VCaP (cell line): ENCODE measurements at regions not wholly inside any gene's neighbourhood (a gene's known extent, or its start where the extent isn't known, plus 50 kb on each side); places are given as distances from the start of the nearest gene placed in this dataset.
A peak's percentile ranks its signal among the peaks of the same experiment; 100 is the strongest.

Source experiments
- H3K27ac ChIP-seq: fragments of 450-650 bp; 2 replicates; pipeline ENCODE4 v1.5.1; 2017
- CTCF ChIP-seq: fragments of 450-650 bp; conservative IDR thresholded peaks from 2 replicates; pipeline ENCODE4 v1.5.1; 2017; ENCODE audit warnings: mild to moderate bottlenecking, moderate library complexity

DNA sequence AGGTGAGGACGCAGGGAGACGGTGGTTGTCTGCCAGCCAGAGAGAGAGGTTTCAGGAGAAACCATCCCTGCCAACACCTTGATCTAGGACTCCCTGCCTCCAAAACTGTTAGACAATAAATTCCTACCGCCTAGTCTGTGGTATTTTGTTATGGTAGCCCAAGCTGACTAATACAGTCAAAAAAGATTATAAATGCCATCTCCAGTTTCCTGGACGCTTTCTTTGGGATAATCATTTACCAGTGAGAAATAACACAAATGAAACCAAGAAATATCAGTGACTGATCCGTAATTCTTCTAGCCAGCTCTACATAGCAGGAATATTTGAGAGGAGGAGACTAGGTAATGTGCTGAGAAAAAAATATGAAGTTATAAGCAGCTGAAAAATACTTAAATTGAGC, 707.8 kb upstream of the LMCD1 start:
- no peak overlapping the region for H3K27ac ChIP-seq
- no peak for TF ChIP-seq CTCF

GRCh38 chr3:7798276-7798675, 703.3 kb upstream of the LMCD1 start:
- no peak for TF ChIP-seq CTCF

DNA sequence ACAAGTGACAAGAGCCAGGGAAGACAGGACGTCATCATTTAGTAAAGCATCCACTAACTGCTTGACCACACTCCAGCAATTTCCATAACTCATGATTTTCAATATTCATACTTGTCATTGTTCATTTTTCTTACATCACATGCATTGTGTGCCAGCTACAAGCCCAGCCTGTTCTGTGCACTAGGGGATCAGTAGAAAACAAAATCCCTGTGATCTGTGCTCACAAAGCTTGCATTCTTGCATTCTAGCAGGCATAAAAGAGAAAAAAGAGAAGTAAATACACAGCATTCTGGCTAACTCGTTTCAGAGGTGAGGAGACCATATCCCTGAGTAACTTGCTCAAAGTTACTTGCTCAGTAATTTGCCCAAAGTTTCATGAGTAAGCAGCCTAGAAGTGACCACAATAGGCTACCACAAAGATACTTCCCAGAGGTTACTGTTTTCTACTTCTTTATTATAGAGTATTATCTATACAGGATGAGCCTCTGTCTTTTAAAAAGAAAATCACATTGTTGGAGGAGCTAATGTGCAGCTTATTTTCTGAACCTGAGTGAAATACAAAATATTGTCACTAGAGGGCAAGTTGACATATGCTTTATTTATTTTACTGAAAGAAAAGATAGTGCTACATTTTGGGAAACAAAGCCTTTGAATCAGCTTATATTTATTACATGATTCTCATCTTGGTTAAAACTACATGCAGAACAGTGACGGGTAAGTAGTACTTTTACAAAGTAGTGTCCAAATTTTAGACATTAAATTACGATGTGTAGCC, 701.4 kb upstream of the LMCD1 start:
- TF ChIP-seq CTCF, result peak; percentile 77
- H3K27ac ChIP-seq, result no peak overlapping the region

More at GRCh38 chr3:7798276-7798675, 703.3 kb upstream of the LMCD1 start:
- no peak overlapping the region for H3K27ac ChIP-seq

GRCh38 chr3:7812490-7812889, 689.1 kb upstream of the LMCD1 start:
- no peak for TF ChIP-seq CTCF
- no peak overlapping the region for H3K27ac ChIP-seq

- no peak overlapping the region for H3K27ac ChIP-seq
- no peak for TF ChIP-seq CTCF
Measured at GRCh38 chr3:7813365-7813764, 688.3 kb upstream of the LMCD1 start.

GRCh38 chr3:7817239-7817638, 684.4 kb upstream of the LMCD1 start:
- no peak overlapping the region for H3K27ac ChIP-seq
- no peak for TF ChIP-seq CTCF

GRCh38 chr3:7820969-7821368, 680.7 kb upstream of the LMCD1 start:
- H3K27ac ChIP-seq, result no peak overlapping the region
- no peak for TF ChIP-seq CTCF
